Stimulated activated CD4-positive, alpha-beta T cell treated with anti-CD3 and anti-CD28 coated beads, Interleukin-12 subunit alpha, Interleukin-12 subunit beta, amount 100 ng/mL, for 24 hours (primary cell): ENCODE measurements at regions not wholly inside any gene's neighbourhood (a gene's known extent, or its start where the extent isn't known, plus 50 kb on each side); places are given as distances from the start of the nearest gene placed in this dataset.

Experiments
- DNase-seq, 2 experiments: peaks; one replicate each; pipeline ENCODE4 v3.0.0-alpha.2; 2020; ENCODE audit warnings: low read depth in 2 of 2

DNA sequence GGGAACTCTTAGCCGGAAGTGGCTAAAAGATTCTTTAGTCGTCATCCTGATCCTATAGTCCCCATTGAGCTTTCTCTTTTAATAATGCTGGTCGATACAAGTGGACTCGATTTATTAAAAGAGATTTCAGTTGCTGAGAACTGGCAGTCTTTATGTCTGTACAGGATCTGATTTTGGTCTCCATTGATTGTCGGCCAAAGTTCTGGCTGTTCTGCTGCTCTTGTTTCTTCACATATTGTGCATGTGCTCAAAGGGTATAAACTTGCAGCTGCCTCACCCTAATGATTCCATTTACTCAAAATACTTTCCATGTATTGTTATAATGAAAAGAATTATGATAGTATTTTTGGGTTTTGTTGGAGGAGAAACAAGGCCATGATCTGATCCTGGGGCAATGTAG, 100.7 kb upstream of the CTTNBP2 start:
- no peak for DNase-seq

GRCh38 chr7:117974891-117975290, 101.7 kb upstream of the CTTNBP2 start:
- DNase-seq = no peak

DNA sequence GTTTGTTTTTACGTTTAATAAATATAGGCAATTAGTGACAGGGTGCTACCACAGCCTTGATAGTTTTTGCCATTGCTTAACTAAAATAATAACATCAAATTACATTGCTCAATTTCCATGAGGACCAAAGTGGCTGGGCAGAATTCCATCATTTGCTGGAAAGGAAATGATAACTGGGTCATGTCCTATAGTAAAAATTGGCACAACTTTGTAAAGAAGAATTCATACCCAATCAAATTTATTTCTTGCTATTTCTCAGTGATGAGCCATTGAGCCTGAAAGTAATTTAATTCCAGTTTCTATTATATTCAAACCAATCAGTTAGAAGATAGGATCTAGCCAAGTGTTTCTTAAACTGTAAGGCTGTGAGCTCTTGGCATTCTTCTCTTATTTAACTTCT, 102.2 kb upstream of the CTTNBP2 start:
- no peak for DNase-seq

DNA sequence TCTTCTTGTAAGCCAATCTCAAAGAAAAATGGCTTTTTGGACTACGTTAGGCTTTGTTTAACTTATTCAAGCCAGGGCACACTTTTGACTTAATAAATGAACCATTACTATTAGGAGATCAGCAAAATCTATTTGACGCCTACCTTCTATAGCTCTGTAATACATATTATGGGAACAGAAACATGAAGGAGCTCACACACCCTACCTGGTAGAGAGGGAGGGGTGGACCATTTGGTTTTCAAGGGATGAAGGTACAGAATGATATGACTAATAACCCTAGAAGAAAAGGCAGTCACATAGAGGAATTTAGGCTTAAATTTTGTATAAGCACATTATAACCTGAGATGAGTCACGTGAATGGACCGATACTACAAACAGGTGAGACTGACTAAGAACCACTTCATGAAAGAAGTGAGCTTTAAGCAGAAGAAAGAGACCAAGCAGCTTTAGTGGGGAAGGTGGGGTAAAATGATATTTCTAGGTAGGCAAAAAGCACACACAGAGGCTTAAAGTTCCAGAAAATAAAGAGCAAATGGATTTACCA, 106.8 kb upstream of the CTTNBP2 start:
- no peak for DNase-seq

- no peak for DNase-seq
Observed at GRCh38 chr7:117982071-117983055, 109.1 kb upstream of the CTTNBP2 start.

- DNase-seq = no peak
Observed at GRCh38 chr7:117986645-117987269, 113.5 kb upstream of the CTTNBP2 start.

- no peak for DNase-seq
Observed at GRCh38 chr7:117990834-117991233, 117.6 kb upstream of the CTTNBP2 start.

DNA sequence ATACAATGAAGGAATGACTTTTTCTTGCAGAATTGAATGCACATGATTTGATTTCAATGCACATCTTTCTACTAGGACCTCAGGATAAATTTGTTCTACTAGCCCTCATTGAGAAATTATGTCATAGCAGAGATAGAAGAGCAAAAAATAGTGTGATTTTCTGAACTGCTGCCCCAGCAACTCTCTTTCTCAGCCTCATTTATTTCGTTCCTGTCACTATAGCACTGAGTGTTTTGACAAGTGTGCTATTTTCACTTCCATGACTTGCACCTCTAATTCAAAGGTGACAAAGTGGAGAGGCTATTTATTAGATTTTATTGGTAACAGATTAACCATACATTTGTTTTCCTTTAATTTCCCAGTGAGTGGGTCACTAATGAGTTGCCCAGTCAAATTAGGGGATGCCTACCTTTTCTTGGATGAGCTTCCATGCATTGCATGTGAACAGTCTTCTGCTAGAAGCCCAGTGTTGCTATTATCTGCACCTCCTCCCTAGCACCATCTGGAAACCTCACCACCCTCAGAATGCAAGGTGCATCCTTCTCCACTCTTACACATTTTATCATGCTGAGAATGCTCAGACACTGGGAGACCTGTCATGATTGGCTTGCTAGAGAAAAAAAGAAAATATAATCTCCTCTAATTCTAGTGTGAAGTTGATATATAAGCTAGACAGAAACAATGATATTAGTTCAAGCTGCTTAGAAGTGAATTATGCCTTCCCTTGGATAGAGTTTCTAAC, 119.6 kb upstream of the CTTNBP2 start:
- DNase-seq = no peak

- no peak for DNase-seq
Observed at GRCh38 chr7:117993377-117994003, 120.2 kb upstream of the CTTNBP2 start.

GRCh38 chr7:117995850-117996650, 122.8 kb upstream of the CTTNBP2 start:
- DNase-seq = no peak

DNA sequence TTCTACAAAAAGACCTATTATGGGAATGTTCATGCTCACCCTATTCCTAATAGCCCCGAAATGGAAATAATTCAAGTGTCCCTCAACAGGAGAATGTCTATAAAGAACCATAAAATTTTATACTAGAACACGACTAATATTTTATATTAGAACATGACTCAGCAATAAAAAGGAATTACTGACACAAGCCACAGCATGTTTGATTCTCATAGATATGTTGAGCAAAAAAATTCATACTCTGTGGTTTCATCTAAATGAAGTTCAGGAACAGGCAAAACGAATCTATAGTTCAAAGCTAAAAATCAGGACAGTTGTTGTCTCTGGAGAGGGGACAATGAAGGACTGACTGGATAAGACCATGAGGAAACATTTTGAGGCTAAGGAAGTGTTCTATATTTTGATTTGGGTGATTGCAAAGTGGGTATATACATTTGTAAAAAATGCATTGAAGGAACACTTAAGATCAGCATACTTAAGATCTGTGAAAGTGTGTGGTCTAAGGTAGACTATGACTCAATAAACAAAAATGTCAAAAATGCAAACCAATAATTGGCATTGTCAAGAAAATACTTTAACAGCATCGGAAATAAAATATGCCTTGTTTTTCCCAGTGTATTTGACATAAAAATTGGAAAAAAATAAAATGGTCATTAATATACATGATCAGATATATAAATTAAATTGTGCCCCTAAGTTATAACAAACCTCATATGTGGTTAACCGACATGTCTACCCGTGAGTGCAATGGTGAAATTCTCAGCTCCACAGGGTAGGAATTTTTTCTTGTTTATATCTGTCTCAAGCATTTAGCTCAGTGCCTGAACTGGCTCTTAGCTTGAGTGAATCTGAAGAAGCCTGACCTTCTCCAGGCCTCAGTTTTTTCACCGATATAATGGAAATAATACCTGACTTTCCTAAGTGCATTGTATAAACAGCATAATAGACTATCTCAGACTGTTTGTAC, 124.9 kb upstream of the CTTNBP2 start:
- no peak for DNase-seq

- DNase-seq = no peak
Observed at GRCh38 chr7:118000480-118001202, 127.4 kb upstream of the CTTNBP2 start.

DNA sequence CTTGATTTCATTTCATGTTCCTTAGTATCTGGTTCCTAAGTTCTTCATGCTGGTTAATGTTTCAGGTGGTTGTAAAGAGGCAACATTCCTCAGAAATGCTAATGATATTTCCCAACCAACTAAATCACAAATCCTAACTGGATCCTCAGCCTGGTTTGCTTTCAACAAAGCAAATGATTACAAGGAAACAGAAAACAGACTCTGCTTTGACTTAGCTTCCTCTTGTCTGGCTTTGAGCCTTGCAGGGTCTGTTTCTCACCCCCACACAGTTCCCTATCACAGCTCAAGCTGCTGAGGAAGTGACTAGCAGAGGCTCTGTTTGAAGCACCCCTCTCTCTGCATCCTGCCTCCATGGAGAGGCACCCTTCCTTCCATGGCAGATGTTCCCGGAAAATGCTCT, 130.2 kb upstream of the CTTNBP2 start:
- no peak for DNase-seq

DNA sequence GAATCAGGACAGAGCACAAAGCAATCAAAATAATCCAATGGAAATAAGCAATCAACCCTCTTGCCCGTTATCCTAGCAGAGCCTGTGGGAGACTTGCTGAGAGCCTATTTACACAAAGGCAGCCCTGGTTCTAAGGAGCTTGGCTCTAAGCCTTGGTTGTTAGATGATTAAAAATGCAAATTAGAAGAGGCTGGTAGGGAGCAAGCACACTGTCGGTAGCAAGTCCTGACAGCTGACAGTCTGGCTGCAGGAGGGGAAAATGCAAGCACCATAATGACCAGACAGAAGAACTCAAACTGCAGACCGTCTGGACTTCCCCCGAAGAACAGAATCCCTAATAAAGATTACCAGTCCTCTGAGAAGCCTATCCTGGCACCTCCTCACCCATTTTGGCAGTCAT, 131.8 kb upstream of the CTTNBP2 start:
- no peak for DNase-seq

DNA sequence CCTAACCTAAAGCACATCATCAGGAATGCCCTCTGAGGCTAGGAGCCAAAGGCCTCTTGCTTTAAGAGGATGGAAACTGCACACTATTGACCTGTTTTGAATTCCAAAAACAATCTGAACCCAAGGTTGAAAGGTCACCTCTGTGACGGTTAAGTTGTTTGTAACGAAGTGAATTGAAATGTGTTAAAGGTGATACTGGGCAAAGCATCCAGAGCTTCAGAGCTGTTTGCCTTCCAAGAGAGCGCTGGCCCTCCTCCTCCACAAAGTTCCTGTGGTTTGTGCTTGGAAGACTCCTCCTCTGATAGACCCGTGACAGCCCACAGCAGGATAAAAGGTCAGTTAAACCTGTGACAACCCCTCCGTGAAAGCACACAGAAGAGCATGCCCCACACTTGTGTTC, 133.7 kb upstream of the CTTNBP2 start:
- DNase-seq = no peak

- no peak for DNase-seq
Observed at GRCh38 chr7:118009419-118009818, 136.2 kb upstream of the CTTNBP2 start.

- no peak for DNase-seq
Observed at GRCh38 chr7:118011652-118012051, 138.4 kb upstream of the CTTNBP2 start.

DNA sequence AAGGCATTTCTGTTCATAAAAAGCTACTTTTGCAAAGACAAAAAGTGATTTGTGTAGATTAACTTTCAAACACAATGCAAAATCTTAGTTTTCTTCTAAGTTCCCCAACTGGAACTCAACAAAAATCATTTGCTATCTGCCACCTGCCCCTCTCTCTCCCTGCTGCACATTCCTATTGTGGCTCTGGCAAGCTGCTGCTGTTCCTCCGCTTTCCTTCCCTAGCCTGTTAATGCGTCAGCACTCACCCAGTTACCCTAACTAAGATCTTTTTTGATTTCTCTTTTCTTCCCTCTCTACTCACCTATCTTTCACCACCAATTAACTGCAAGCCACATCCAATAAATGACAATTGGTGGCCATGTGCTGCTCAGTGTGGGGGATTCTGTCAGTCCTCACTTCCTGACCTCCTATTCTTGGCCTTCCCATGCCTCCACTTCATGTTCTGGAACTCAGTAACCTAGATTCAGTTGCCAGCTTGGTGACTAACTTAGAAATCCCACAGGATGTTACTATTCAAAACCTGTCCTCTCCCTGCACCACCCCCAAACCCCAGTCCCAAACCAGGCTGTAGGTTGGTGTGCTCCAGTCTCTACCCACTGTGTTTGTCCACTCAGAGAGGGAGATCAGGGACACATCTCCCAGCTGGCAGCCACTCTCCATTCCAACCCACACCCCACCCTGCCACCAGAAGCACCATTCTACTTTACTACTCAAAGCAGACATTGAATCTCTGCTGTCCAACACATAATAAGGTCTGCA, 140.2 kb upstream of the CTTNBP2 start:
- no peak for DNase-seq
